DND-41 (cell line): ENCODE measurements at regions not wholly inside any gene's neighbourhood (a gene's known extent, or its start where the extent isn't known, plus 50 kb on each side); places are given as distances from the start of the nearest gene placed in this dataset.
"Not testable (repeated sequence)": the region's sequence is repeated elsewhere in the genome, so short reads cannot be mapped to it uniquely, and the experiment has no call there.

Experiments
- ATAC-seq: fragments of 200-7000 bp; cut with Tn5 transposase; 3 replicates; pipeline ENCODE4 v1.9.1; 2021; ENCODE audit warnings: low read depth; ENCODE audit not compliant: insufficient read depth
- DNase-seq: peaks from one replicate; pipeline ENCODE4 v3.0.0-alpha.2; 2020
- H2AFZ ChIP-seq: 2 replicates; pipeline ENCODE4 v1.6.0; 2012; ENCODE audit warnings: low read depth, low read length
- H3K27ac ChIP-seq: 2 replicates; pipeline ENCODE4 v1.5.1; 2012; ENCODE audit warnings: low read length, inconsistent platforms
- H3K27me3 ChIP-seq: fragments of 200-600 bp; sonication (generic); 2 replicates; pipeline ENCODE4 v1.6.0; 2012; ENCODE audit warnings: low read length, mild to moderate bottlenecking, inconsistent platforms; ENCODE audit not compliant: insufficient read depth, poor library complexity
- H3K36me3 ChIP-seq: 2 replicates; pipeline ENCODE4 v1.5.1; 2012; ENCODE audit warnings: low read length, inconsistent platforms; ENCODE audit not compliant: insufficient read depth
- H3K4me1 ChIP-seq: 2 replicates; pipeline ENCODE4 v1.5.1; 2012; ENCODE audit warnings: mild to moderate bottlenecking, low read length; ENCODE audit not compliant: insufficient read depth
- H3K4me2 ChIP-seq: 2 replicates; pipeline ENCODE4 v1.6.0; 2012; ENCODE audit warnings: mild to moderate bottlenecking, moderate library complexity, low read length, inconsistent platforms; ENCODE audit not compliant: insufficient read depth
- H3K4me3 ChIP-seq, 2 experiments: fragments of 200-600 bp in 1 of 2; shearing (Covaris generic) in 1 of 2; 2 replicates each; pipeline ENCODE4 v1.5.1; 2012 to 2016; ENCODE audit warnings: inconsistent platforms in 2 of 2, low read length in 2 of 2, mild to moderate bottlenecking in 2 of 2, low read depth in 1 of 2, moderate library complexity in 1 of 2
- H3K79me2 ChIP-seq: 2 replicates; pipeline ENCODE4 v1.6.0; 2012; ENCODE audit warnings: low read length, inconsistent platforms; ENCODE audit not compliant: insufficient read depth
- H3K9ac ChIP-seq: 2 replicates; pipeline ENCODE4 v1.6.0; 2012; ENCODE audit warnings: low read depth, mild to moderate bottlenecking, inconsistent platforms, low read length, moderate library complexity
- H3K9me3 ChIP-seq: 2 replicates; pipeline ENCODE4 v1.5.1; 2012; ENCODE audit warnings: low read length, moderate library complexity, mild to moderate bottlenecking, inconsistent platforms; ENCODE audit not compliant: insufficient read depth, severe bottlenecking
- H4K20me1 ChIP-seq: 2 replicates; pipeline ENCODE4 v1.6.0; 2012; ENCODE audit warnings: low read length; ENCODE audit not compliant: insufficient read depth
- CTCF ChIP-seq: IDR thresholded peaks from 2 replicates; pipeline ENCODE4 v1.5.1; 2012; ENCODE audit warnings: borderline replicate concordance, low read length, moderate library complexity, mild to moderate bottlenecking; ENCODE audit not compliant: poor library complexity, severe bottlenecking; ENCODE audit errors: extremely low read depth
- EZH2 ChIP-seq: IDR thresholded peaks from 3 replicates; pipeline ENCODE4 v1.6.1; 2012; ENCODE audit warnings: borderline replicate concordance, low read depth, mild to moderate bottlenecking, moderate library complexity, low read length, inconsistent platforms; ENCODE audit not compliant: severe bottlenecking

GRCh38 chr11:96540875-96541274 lies 151.1 kb downstream of the JRKL start:
- H3K36me3 ChIP-seq = no peaks in the 10 kb centered on the region
- DNase-seq = no peak
- no peaks in the 10 kb centered on the region for H4K20me1 ChIP-seq
- H3K4me1 ChIP-seq = no peaks in the 10 kb centered on the region
- H3K9me3 ChIP-seq = no peaks in the 10 kb centered on the region
- H3K27ac ChIP-seq = no peak overlapping the region
- no peak for TF ChIP-seq CTCF
- TF ChIP-seq EZH2 = no peak
- no peak for ATAC-seq
- no peak overlapping the region for H3K4me2 ChIP-seq
- H3K9ac ChIP-seq = no peak overlapping the region
- H3K27me3 ChIP-seq = no peaks in the 10 kb centered on the region
- no peaks in the 10 kb centered on the region for H3K79me2 ChIP-seq
- H2AFZ ChIP-seq = no peak overlapping the region
- H3K4me3 ChIP-seq = no peak overlapping the region

GRCh38 chr11:96543177-96543576 lies 153.4 kb downstream of the JRKL start:
- H3K79me2 ChIP-seq = no peaks in the 10 kb centered on the region
- TF ChIP-seq CTCF = no peak
- TF ChIP-seq EZH2 = no peak
- no peak overlapping the region for H3K4me2 ChIP-seq
- ATAC-seq = no peak
- no peak overlapping the region for H2AFZ ChIP-seq
- DNase-seq = no peak
- no peaks in the 10 kb centered on the region for H4K20me1 ChIP-seq
- no peaks in the 10 kb centered on the region for H3K36me3 ChIP-seq
- H3K4me1 ChIP-seq = no peaks in the 10 kb centered on the region
- no peak overlapping the region for H3K9ac ChIP-seq
- no peaks in the 10 kb centered on the region for H3K9me3 ChIP-seq
- H3K27ac ChIP-seq = no peak overlapping the region
- H3K27me3 ChIP-seq = no peaks in the 10 kb centered on the region
- H3K4me3 ChIP-seq = no peak overlapping the region

GRCh38 chr11:96545192-96545591 lies 155.4 kb downstream of the JRKL start:
- not testable (repeated sequence) for H3K27ac ChIP-seq, H3K79me2 ChIP-seq, H3K4me3 ChIP-seq, H3K9ac ChIP-seq, H2AFZ ChIP-seq, H3K9me3 ChIP-seq, H3K36me3 ChIP-seq, H3K4me1 ChIP-seq, H4K20me1 ChIP-seq, ATAC-seq, H3K27me3 ChIP-seq, DNase-seq, H3K4me2 ChIP-seq

- Histone ChIP-seq H3K79me2 (no peaks in the 10 kb centered on the region), H3K9me3 (no peaks in the 10 kb centered on the region), H4K20me1 (no peaks in the 10 kb centered on the region), H3K4me2 (no peak overlapping the region), H3K36me3 (no peaks in the 10 kb centered on the region), H3K27me3 (no peaks in the 10 kb centered on the region), H3K4me3 (no peak overlapping the region), H2AFZ (no peak overlapping the region), H3K9ac (no peak overlapping the region), H3K27ac (no peak overlapping the region), H3K4me1 (no peaks in the 10 kb centered on the region)
- TF ChIP-seq EZH2 (no peak), CTCF (no peak)
- DNase-seq (no peak), ATAC-seq (no peak)
These were observed 161.3 kb downstream of the JRKL start for GRCh38 chr11:96551136-96551535.
